Activated naive CD4-positive, alpha-beta T cell treated with anti-CD3 and anti-CD28 coated beads for 36 hours (primary cell): ENCODE measurements at regions not wholly inside any gene's neighbourhood (a gene's known extent, or its start where the extent isn't known, plus 50 kb on each side); places are given as distances from the start of the nearest gene placed in this dataset.

Experiments used
- CTCF ChIA-PET: fragments of 350-600 bp; sonication (Branson Sonifier 250); formaldehyde crosslinking; loops from one replicate; lab custom pipeline; 2021; ENCODE audit warnings: antibody characterized with exemption; lab: Charles Lee
- DNase-seq: peaks from one replicate; pipeline ENCODE4 v3.0.0-alpha.2; 2020
- H3K27ac Mint-ChIP-seq: one replicate; pipeline ENCODE4 v1.8.0; 2021; ENCODE audit warnings: mild to moderate bottlenecking, mixed read lengths
- H3K27me3 Mint-ChIP-seq: one replicate; pipeline ENCODE4 v1.8.0; 2021; ENCODE audit warnings: low read depth, mixed read lengths
- H3K36me3 Mint-ChIP-seq: one replicate; pipeline ENCODE4 v1.8.0; 2021; ENCODE audit warnings: low read depth, mixed read lengths
- H3K4me1 Mint-ChIP-seq: one replicate; pipeline ENCODE4 v1.8.0; 2021; ENCODE audit warnings: low read depth, mixed read lengths
- H3K4me3 Mint-ChIP-seq: one replicate; pipeline ENCODE4 v1.8.0; 2021; ENCODE audit warnings: mild to moderate bottlenecking, moderate library complexity, mixed read lengths
- H3K9me3 Mint-ChIP-seq: one replicate; pipeline ENCODE4 v1.8.0; 2021; ENCODE audit warnings: mixed read lengths
- intact Hi-C: fragments of 100-400 bp; cut with micrococcal nuclease; formaldehyde crosslinking; loops from one replicate; pipeline ENCODE4 v1.15.1; 2023

DNA sequence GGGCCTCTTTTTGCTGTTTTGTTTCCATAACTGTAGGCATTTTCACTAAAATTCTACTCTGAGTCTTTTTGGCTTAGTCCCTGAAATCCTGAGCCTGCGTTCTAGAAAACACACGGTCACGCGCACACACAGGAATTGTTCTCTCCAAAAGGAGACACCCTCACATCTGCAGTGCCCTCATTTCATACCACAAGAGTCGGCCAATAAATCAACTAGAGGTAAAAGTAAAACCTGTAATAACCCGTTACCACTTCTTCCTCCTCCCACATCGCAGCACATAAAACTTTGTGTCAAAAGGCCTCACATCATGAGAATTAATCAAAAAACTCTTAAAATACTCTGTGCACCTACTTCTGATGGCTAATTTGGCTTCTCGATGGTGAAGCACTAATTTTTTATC lies 133.3 kb upstream of the MGMT start:
- no peak overlapping the region for H3K4me3 Mint-ChIP-seq
- intact Hi-C loops = loop anchor here (5.0 kb wide), 1 partner anchor 639 kb away; no protein-coding TSS in a partner anchor
- no peaks in the 10 kb centered on the region for H3K36me3 Mint-ChIP-seq
- no peaks in the 10 kb centered on the region for H3K27me3 Mint-ChIP-seq
- no peaks in the 10 kb centered on the region for H3K9me3 Mint-ChIP-seq
- no peak for DNase-seq
- no peak overlapping the region for H3K27ac Mint-ChIP-seq
- CTCF ChIA-PET = interaction anchor here (2.7 kb wide), 1 partner anchor 301 kb away, joined by 53 read pairs; no protein-coding TSS in a partner anchor
- peaks cover 8% of the 10 kb centered on the region for H3K4me1 Mint-ChIP-seq

DNA sequence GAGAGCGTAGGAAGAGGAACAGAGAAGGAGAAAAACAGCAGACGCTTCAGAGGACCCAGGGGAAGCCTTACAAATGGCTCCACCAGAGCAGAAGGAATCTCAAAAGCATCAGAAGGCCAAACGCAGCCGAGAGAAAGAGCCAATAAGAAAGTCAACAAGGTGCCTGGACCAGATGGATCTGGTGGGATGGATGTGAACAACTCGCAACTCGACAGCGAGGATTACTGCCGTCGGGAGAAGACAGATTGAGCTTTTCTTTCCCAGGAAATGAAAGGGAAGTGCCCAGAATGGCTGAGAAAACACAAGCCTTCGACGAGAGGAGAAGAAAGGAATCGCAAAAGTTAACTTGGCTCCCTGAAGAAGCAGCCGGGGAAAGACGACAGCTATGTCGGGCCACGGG lies 132.8 kb upstream of the MGMT start:
- DNase-seq = no peak
- CTCF ChIA-PET = no interaction called here
- Mint-ChIP-seq H3K4me1 (peaks cover 8% of the 10 kb centered on the region), H3K4me3 (no peak overlapping the region), H3K27ac (no peak overlapping the region), H3K9me3 (no peaks in the 10 kb centered on the region), H3K27me3 (no peaks in the 10 kb centered on the region), H3K36me3 (no peaks in the 10 kb centered on the region)
- intact Hi-C loops = loop anchor here (5.0 kb wide), 1 partner anchor 638 kb away; no protein-coding TSS in a partner anchor

DNA sequence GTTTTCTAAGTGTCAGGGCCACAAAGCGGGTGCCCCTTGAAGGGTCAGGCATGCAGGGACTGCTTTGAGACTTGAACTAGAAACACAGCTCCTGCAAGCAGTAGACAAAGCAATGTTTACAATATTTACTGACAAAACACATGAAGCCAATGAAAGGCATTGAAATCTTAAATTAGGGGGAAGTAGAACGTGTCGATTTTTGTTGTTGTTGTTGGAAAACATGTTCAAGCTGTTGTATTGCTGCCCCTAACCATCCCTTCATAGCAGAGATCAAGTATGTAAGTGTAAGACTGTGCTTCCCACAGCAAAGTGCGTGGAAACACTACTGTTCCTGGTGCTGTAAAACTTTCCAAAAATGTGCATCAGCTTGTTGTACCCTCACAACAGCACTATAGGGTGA lies 131.6 kb upstream of the MGMT start:
- H3K27me3 Mint-ChIP-seq = no peaks in the 10 kb centered on the region
- no peak overlapping the region for H3K4me3 Mint-ChIP-seq
- H3K9me3 Mint-ChIP-seq = no peaks in the 10 kb centered on the region
- no peaks in the 10 kb centered on the region for H3K36me3 Mint-ChIP-seq
- CTCF ChIA-PET = interaction anchor here (1.2 kb wide), 1 partner anchor 303 kb away, joined by 5 read pairs; no protein-coding TSS in a partner anchor
- DNase-seq = no peak
- no peak overlapping the region for H3K27ac Mint-ChIP-seq
- peaks cover 8% of the 10 kb centered on the region for H3K4me1 Mint-ChIP-seq
- intact Hi-C loops = no loop called here

DNA sequence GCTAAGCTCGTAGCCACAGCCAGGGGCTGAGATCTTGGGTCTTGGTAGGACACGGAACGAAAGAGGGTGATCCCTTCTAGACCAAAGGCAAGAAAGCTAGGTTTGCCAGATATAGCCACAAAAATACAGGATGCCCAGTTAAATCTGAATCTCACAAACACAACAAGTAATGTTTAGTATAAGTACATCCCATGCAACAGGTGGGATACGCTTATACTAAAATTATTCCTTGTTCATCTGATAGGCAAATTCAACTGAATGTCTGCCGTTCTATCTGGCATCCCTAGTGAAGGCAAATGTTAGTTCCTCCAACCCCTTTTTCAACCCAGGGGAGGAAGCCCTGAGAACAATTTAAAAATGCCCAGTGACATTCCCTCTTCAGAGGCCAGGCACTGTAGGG lies 131.1 kb upstream of the MGMT start:
- intact Hi-C loops = no loop called here
- Mint-ChIP-seq H3K4me1 (peaks cover 8% of the 10 kb centered on the region), H3K27ac (no peak overlapping the region), H3K4me3 (no peak overlapping the region), H3K9me3 (no peaks in the 10 kb centered on the region), H3K36me3 (no peaks in the 10 kb centered on the region), H3K27me3 (no peaks in the 10 kb centered on the region)
- no peak for DNase-seq
- CTCF ChIA-PET = interaction anchor here (0.7 to 1.2 kb wide), 2 partner anchors 304 to 844 kb away, joined by 3 to 5 read pairs; no protein-coding TSS in a partner anchor

DNA sequence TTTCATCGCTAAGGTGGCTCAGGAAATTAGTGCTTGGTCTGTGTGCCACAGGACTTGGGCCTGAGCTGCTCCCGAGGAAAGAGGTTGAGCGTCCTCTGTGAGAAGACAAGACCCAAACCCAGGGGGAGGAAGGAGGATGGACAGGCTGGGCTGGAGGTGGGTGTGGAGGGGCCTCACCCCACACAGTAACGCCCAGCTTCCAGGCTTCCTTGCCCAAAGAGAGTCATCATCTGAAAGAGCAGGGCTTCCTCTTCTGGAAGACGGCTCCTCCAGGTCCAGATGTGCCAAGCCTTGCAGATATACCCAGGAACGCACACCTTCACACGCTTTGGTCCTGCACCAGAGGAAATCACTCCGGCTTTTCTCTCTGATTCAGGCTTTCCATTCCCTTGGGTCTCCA lies 127.8 kb upstream of the MGMT start:
- H3K4me1 Mint-ChIP-seq = no peaks in the 10 kb centered on the region
- intact Hi-C loops = no loop called here
- no peaks in the 10 kb centered on the region for H3K27me3 Mint-ChIP-seq
- CTCF ChIA-PET = no interaction called here
- no peaks in the 10 kb centered on the region for H3K36me3 Mint-ChIP-seq
- H3K4me3 Mint-ChIP-seq = no peak overlapping the region
- no peaks in the 10 kb centered on the region for H3K9me3 Mint-ChIP-seq
- H3K27ac Mint-ChIP-seq = no peak overlapping the region
- no peak for DNase-seq

GRCh38 chr10:129339841-129340240 lies 127.2 kb upstream of the MGMT start:
- Mint-ChIP-seq H3K4me3 (no peak overlapping the region), H3K27me3 (no peaks in the 10 kb centered on the region), H3K9me3 (no peaks in the 10 kb centered on the region), H3K27ac (no peak overlapping the region), H3K36me3 (no peaks in the 10 kb centered on the region), H3K4me1 (no peaks in the 10 kb centered on the region)
- DNase-seq = no peak
- intact Hi-C loops = no loop called here
- CTCF ChIA-PET = no interaction called here

DNA sequence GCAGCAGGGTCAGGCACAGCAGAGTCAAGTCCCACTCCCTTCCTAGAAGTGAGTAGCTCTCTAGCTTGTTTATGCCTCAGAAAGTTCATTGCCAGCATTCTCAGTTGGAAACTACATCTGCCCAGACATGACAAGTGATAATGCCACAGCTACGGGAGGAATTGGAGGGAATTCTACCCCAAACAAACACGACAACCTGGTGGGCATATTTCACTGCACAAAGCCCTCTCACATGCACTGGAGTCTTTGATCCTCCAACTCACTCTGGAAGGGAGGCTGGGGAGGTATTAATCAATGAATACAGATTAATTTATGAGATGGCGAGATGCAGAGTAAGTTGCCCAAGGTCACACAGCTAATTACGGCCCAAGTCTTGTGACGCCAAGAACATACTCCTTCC lies 126.0 kb upstream of the MGMT start:
- no peaks in the 10 kb centered on the region for H3K36me3 Mint-ChIP-seq
- CTCF ChIA-PET = interaction anchor here (1.1 kb wide), 1 partner anchor 9 kb away, joined by 3 read pairs; no protein-coding TSS in a partner anchor
- no peaks in the 10 kb centered on the region for H3K9me3 Mint-ChIP-seq
- H3K4me3 Mint-ChIP-seq = no peak overlapping the region
- H3K27me3 Mint-ChIP-seq = no peaks in the 10 kb centered on the region
- DNase-seq = no peak
- intact Hi-C loops = no loop called here
- no peaks in the 10 kb centered on the region for H3K4me1 Mint-ChIP-seq
- H3K27ac Mint-ChIP-seq = no peak overlapping the region

DNA sequence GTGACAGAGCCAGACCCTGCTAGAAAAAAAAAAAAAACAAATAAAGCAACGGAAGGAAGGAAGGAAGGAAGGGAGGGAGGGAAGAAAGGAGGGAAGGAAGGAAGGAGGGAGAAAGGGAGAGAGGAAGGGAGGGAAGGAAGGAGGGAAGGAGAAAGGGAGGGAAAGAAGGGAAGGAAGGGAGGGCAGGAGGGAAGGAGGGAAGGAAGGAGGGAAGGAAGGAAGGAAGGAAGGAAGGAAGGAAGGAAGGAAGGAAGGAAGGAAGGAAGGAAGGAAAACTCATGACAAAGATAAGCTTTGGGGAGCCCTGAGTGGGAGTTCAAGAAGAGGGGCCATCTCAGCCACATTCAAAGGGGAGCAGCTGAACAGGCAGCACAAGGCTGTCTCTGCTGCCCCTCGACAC lies 124.7 kb upstream of the MGMT start:
- Mint-ChIP-seq H3K27ac (no peak overlapping the region), H3K4me3 (no peak overlapping the region), H3K27me3 (no peaks in the 10 kb centered on the region), H3K4me1 (no peaks in the 10 kb centered on the region), H3K36me3 (no peaks in the 10 kb centered on the region), H3K9me3 (no peaks in the 10 kb centered on the region)
- no peak for DNase-seq
- intact Hi-C loops = no loop called here
- CTCF ChIA-PET = no interaction called here

- Mint-ChIP-seq H3K36me3 (no peaks in the 10 kb centered on the region), H3K4me1 (no peaks in the 10 kb centered on the region), H3K4me3 (no peak overlapping the region), H3K9me3 (no peaks in the 10 kb centered on the region), H3K27ac (no peak overlapping the region), H3K27me3 (no peaks in the 10 kb centered on the region)
- CTCF ChIA-PET = no interaction called here
- DNase-seq = no peak
- intact Hi-C loops = no loop called here
These were observed 123.9 kb upstream of the MGMT start for GRCh38 chr10:129343141-129343540.

GRCh38 chr10:129344103-129344502 lies 122.9 kb upstream of the MGMT start:
- H3K27ac Mint-ChIP-seq = no peak overlapping the region
- no peaks in the 10 kb centered on the region for H3K4me1 Mint-ChIP-seq
- no peaks in the 10 kb centered on the region for H3K27me3 Mint-ChIP-seq
- H3K36me3 Mint-ChIP-seq = no peaks in the 10 kb centered on the region
- intact Hi-C loops = no loop called here
- no peak overlapping the region for H3K4me3 Mint-ChIP-seq
- CTCF ChIA-PET = no interaction called here
- H3K9me3 Mint-ChIP-seq = no peaks in the 10 kb centered on the region
- no peak for DNase-seq

GRCh38 chr10:129344731-129345355 lies 122.2 kb upstream of the MGMT start:
- Mint-ChIP-seq H3K27ac (no peak overlapping the region), H3K27me3 (no peaks in the 10 kb centered on the region)

GRCh38 chr10:129345763-129346162 lies 121.3 kb upstream of the MGMT start:
- Mint-ChIP-seq H3K36me3 (no peaks in the 10 kb centered on the region), H3K27me3 (no peaks in the 10 kb centered on the region), H3K4me3 (no peak overlapping the region), H3K9me3 (no peaks in the 10 kb centered on the region), H3K27ac (no peak overlapping the region), H3K4me1 (no peaks in the 10 kb centered on the region)
- intact Hi-C loops = no loop called here
- CTCF ChIA-PET = no interaction called here
- no peak for DNase-seq

More at GRCh38 chr10:129344731-129345355, 122.2 kb upstream of the MGMT start:
- CTCF ChIA-PET = no interaction called here
- no peaks in the 10 kb centered on the region for H3K4me1 Mint-ChIP-seq
- no peaks in the 10 kb centered on the region for H3K36me3 Mint-ChIP-seq
- no peak for DNase-seq
- intact Hi-C loops = no loop called here
- no peaks in the 10 kb centered on the region for H3K9me3 Mint-ChIP-seq
- H3K4me3 Mint-ChIP-seq = no peak overlapping the region

DNA sequence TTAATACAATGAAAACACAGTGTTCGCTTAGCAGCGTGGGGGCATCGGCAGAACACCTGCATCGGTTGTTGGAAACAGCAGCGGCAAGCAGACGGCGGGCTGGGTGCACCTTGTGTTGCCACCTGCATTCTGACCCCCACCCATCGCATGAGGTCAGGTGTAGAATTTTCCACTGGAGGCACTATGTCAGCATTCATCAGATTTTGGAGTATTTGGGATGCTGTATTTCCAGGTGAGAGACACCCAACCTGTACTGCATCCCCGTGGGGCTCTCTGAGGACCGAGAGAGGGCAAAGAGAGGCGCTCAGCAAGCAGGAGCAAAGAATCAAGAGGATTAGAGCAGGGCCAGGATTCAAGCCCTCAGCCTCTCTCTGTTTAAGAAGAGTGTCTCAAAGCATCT lies 116.4 kb upstream of the MGMT start:
- Mint-ChIP-seq H3K27me3 (no peaks in the 10 kb centered on the region), H3K9me3 (no peaks in the 10 kb centered on the region), H3K4me3 (no peak overlapping the region), H3K27ac (no peak overlapping the region), H3K4me1 (no peaks in the 10 kb centered on the region), H3K36me3 (no peaks in the 10 kb centered on the region)
- intact Hi-C loops = no loop called here
- CTCF ChIA-PET = no interaction called here
- DNase-seq = no peak
